ENCODE measurements at regions not wholly inside any gene's neighbourhood (a gene's known extent, or its start where the extent isn't known, plus 50 kb on each side); places are given as distances from the start of the nearest gene placed in this dataset.
A peak's percentile ranks its signal among the peaks of the same experiment; 100 is the strongest.

GRCh38 chr4:116862592-116862991 is 222.8 kb downstream of the TRAM1L1 start:
- H3K4me3 ChIP-seq (replicated peaks in 1 of 2; ENCODE audit: low read depth in 2 of 2, low read length in 2 of 2): no peak overlapping the region
- no peak for DNase-seq (ENCODE audit: low read depth in 2 of 2)
- TF ChIP-seq CTCF (IDR thresholded peaks at IDR 0.05; ENCODE audit: low read depth, low read length): no peak

GRCh38 chr4:116860891-116861290 is 224.5 kb downstream of the TRAM1L1 start:
- DNase-seq (ENCODE audit: low read depth in 2 of 2): no peak
- no peak overlapping the region for H3K4me3 ChIP-seq (replicated peaks in 1 of 2; ENCODE audit: low read depth in 2 of 2, low read length in 2 of 2)
- TF ChIP-seq CTCF (IDR thresholded peaks at IDR 0.05; ENCODE audit: low read depth, low read length): no peak

- no peak for TF ChIP-seq CTCF (IDR thresholded peaks at IDR 0.05; ENCODE audit: low read depth, low read length)
- no peak overlapping the region for H3K4me3 ChIP-seq (replicated peaks in 1 of 2; ENCODE audit: low read depth in 2 of 2, low read length in 2 of 2)
- no peak for DNase-seq (ENCODE audit: low read depth in 2 of 2)
Observed at GRCh38 chr4:116849620-116850019, 235.8 kb downstream of the TRAM1L1 start.

GRCh38 chr4:116847616-116848015 is 237.8 kb downstream of the TRAM1L1 start:
- no peak for TF ChIP-seq CTCF (IDR thresholded peaks at IDR 0.05; ENCODE audit: low read depth, low read length)

GRCh38 chr4:116839826-116840225 is 245.6 kb downstream of the TRAM1L1 start:
- H3K4me3 ChIP-seq (replicated peaks in 1 of 2; ENCODE audit: low read depth in 2 of 2, low read length in 2 of 2): no peak overlapping the region
- DNase-seq (ENCODE audit: low read depth in 2 of 2): peak in 1 of 2 donors; percentile 29
- no peak for TF ChIP-seq CTCF (IDR thresholded peaks at IDR 0.05; ENCODE audit: low read depth, low read length)

More at GRCh38 chr4:116847616-116848015, 237.8 kb downstream of the TRAM1L1 start:
- H3K4me3 ChIP-seq (replicated peaks in 1 of 2; ENCODE audit: low read depth in 2 of 2, low read length in 2 of 2): no peak overlapping the region
- DNase-seq (ENCODE audit: low read depth in 2 of 2): no peak

GRCh38 chr4:116838609-116839008 is 246.8 kb downstream of the TRAM1L1 start:
- TF ChIP-seq CTCF (IDR thresholded peaks at IDR 0.05; ENCODE audit: low read depth, low read length): no peak
- DNase-seq (ENCODE audit: low read depth in 2 of 2): no peak
- H3K4me3 ChIP-seq (replicated peaks in 1 of 2; ENCODE audit: low read depth in 2 of 2, low read length in 2 of 2): no peak overlapping the region

- TF ChIP-seq CTCF (IDR thresholded peaks at IDR 0.05; ENCODE audit: low read depth, low read length): no peak
- DNase-seq (ENCODE audit: low read depth in 2 of 2): no peak
- no peak overlapping the region for H3K4me3 ChIP-seq (replicated peaks in 1 of 2; ENCODE audit: low read depth in 2 of 2, low read length in 2 of 2)
Observed at GRCh38 chr4:116829187-116829586, 256.2 kb downstream of the TRAM1L1 start.
